ENCODE measurements at regions not wholly inside any gene's neighbourhood (a gene's known extent, or its start where the extent isn't known, plus 50 kb on each side); places are given as distances from the start of the nearest gene placed in this dataset.

GRCh38 chr22:44381761-44382115 lies 69.0 kb upstream of the SHISAL1 start:
- Histone ChIP-seq H3K4me3 (ENCODE audit: severe bottlenecking) (no peak overlapping the region), H3K36me3 (ENCODE audit: low read depth) (no peaks in the 10 kb centered on the region), H3K27me3 (ENCODE audit: insufficient read depth, poor library complexity, severe bottlenecking) (no peaks in the 10 kb centered on the region), H3K4me1 (ENCODE audit: insufficient read depth, poor library complexity, severe bottlenecking) (no peaks in the 10 kb centered on the region), H3K27ac (ENCODE audit: poor library complexity, severe bottlenecking) (no peak overlapping the region), H3K9me3 (ENCODE audit: severe bottlenecking) (no peaks in the 10 kb centered on the region)
- no peak for TF ChIP-seq CTCF (IDR thresholded peaks at IDR 0.05; ENCODE audit: poor library complexity, severe bottlenecking)
- ATAC-seq (ENCODE audit: low read depth) (no peak), DNase-seq (ENCODE audit: low spot score) (peak; percentile 17)

DNA sequence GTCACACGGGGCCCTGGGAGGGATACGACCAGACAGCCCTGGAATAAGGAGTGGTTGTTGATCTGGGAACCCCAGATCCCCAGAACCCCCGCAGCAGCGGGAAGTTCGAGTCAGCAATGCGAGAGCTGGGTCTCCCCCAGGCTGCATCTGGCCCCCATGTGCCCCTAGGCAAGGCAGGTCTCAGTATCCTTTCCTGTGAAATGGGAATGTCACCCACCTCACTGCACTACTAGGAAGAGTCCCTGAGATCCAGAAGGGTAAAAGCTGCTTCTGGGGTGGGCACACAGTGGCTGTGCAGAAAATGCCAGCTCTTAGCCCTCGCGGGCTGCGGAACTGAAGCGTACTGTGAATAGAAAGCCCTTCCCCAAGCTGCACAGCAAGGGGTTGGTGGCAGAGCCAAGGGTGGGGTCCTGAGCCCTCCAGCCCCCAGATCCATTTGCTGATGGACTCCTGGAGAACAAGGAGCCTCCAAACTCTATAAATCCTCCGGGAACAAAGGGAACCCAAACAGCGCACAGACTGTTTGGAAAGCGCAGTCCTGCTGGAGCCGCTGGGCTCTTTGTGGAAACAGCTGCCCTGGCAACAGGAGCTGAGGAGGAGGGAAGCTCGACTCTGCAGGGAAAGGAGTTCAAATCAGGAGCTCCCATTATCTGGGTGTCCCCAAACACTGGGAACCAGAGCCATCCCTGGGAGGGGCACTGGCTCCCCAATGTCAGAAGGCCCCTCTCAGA lies 68.2 kb upstream of the SHISAL1 start:
- no peak for TF ChIP-seq CTCF (IDR thresholded peaks at IDR 0.05; ENCODE audit: poor library complexity, severe bottlenecking)
- Histone ChIP-seq H3K9me3 (ENCODE audit: severe bottlenecking) (no peaks in the 10 kb centered on the region), H3K36me3 (ENCODE audit: low read depth) (no peaks in the 10 kb centered on the region), H3K27me3 (ENCODE audit: insufficient read depth, poor library complexity, severe bottlenecking) (no peaks in the 10 kb centered on the region), H3K4me1 (ENCODE audit: insufficient read depth, poor library complexity, severe bottlenecking) (no peaks in the 10 kb centered on the region), H3K4me3 (ENCODE audit: severe bottlenecking) (no peak overlapping the region), H3K27ac (ENCODE audit: poor library complexity, severe bottlenecking) (no peak overlapping the region)
- no peak for ATAC-seq (ENCODE audit: low read depth)
- peak; percentile 30 for DNase-seq (ENCODE audit: low spot score)

- Histone ChIP-seq H3K4me1 (ENCODE audit: insufficient read depth, poor library complexity, severe bottlenecking) (no peaks in the 10 kb centered on the region), H3K36me3 (ENCODE audit: low read depth) (no peaks in the 10 kb centered on the region), H3K4me3 (ENCODE audit: severe bottlenecking) (no peak overlapping the region), H3K27ac (ENCODE audit: poor library complexity, severe bottlenecking) (no peak overlapping the region), H3K27me3 (ENCODE audit: insufficient read depth, poor library complexity, severe bottlenecking) (no peaks in the 10 kb centered on the region), H3K9me3 (ENCODE audit: severe bottlenecking) (peaks cover 2% of the 10 kb centered on the region)
- ATAC-seq (ENCODE audit: low read depth) (no peak), DNase-seq (ENCODE audit: low spot score) (peak; percentile 27)
- no peak for TF ChIP-seq CTCF (IDR thresholded peaks at IDR 0.05; ENCODE audit: poor library complexity, severe bottlenecking)
Observed at GRCh38 chr22:44379817-44380755, 67.3 kb upstream of the SHISAL1 start.

DNA sequence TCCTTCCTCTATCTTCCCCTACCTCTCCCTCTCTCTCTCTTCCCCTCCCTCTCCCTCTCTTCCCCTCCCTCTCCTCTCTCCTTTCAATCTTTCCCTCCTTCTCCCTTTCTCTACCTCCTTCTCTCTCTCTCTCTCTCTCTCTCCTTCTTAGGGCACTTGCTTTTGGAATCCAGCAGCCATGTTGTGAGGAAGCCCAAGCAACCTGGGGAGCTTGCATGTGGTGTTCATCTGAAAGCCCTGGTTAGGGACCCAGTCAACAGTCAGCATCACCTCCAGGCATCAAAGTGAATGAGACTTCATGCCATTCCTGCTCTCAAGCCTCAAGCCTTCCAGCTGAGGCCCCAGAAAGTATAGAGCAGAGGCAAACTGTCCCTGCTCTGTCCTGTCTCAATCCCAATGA lies 65.6 kb upstream of the SHISAL1 start:
- H3K4me3 ChIP-seq (ENCODE audit: severe bottlenecking) = no peak overlapping the region
- TF ChIP-seq CTCF (IDR thresholded peaks at IDR 0.05; ENCODE audit: poor library complexity, severe bottlenecking) = no peak
- DNase-seq (ENCODE audit: low spot score) (peak; percentile 2), ATAC-seq (ENCODE audit: low read depth) (no peak)
- H3K4me1 ChIP-seq (ENCODE audit: insufficient read depth, poor library complexity, severe bottlenecking) = no peaks in the 10 kb centered on the region
- peaks cover 2% of the 10 kb centered on the region for H3K9me3 ChIP-seq (ENCODE audit: severe bottlenecking)
- no peaks in the 10 kb centered on the region for H3K27me3 ChIP-seq (ENCODE audit: insufficient read depth, poor library complexity, severe bottlenecking)
- no peak overlapping the region for H3K27ac ChIP-seq (ENCODE audit: poor library complexity, severe bottlenecking)
- no peaks in the 10 kb centered on the region for H3K36me3 ChIP-seq (ENCODE audit: low read depth)

Measured in RWPE2 (cell line).